ENCODE measurements at regions not wholly inside any gene's neighbourhood (a gene's known extent, or its start where the extent isn't known, plus 50 kb on each side); places are given as distances from the start of the nearest gene placed in this dataset.
A peak's percentile ranks its signal among the peaks of the same experiment; 100 is the strongest.

DNA sequence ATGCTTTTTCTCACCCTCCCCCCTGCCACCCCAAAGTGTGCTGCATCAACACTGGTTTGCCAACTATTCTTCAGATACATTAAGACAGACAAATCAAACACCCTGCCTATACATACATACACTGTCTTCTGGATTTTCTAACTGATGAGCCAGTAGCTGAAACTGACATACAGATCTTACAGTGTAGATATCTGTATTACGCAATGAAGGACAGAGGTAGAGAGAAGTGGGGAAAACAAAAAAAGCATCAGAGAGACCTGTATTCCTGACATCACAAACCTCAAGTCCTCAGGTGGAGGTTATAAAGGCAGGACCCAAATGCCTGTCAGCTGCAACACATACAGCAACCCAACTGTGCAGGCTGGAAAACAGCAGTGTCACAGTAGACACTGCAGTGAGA lies 535.4 kb downstream of the HACE1 start:
- Histone ChIP-seq H3K4me3 (no peak overlapping the region), H3K27me3 (no peaks in the 10 kb centered on the region), H3K4me1 (peaks cover 0 to 9% (median 0%) of the 10 kb centered on the region in 4 donors), H3K27ac (no peak overlapping the region), H3K36me3 (no peaks in the 10 kb centered on the region), H3K9me3 (no peaks in the 10 kb centered on the region)
- ATAC-seq (no peak), DNase-seq (no peak)
- TF ChIP-seq, protein P1, sequence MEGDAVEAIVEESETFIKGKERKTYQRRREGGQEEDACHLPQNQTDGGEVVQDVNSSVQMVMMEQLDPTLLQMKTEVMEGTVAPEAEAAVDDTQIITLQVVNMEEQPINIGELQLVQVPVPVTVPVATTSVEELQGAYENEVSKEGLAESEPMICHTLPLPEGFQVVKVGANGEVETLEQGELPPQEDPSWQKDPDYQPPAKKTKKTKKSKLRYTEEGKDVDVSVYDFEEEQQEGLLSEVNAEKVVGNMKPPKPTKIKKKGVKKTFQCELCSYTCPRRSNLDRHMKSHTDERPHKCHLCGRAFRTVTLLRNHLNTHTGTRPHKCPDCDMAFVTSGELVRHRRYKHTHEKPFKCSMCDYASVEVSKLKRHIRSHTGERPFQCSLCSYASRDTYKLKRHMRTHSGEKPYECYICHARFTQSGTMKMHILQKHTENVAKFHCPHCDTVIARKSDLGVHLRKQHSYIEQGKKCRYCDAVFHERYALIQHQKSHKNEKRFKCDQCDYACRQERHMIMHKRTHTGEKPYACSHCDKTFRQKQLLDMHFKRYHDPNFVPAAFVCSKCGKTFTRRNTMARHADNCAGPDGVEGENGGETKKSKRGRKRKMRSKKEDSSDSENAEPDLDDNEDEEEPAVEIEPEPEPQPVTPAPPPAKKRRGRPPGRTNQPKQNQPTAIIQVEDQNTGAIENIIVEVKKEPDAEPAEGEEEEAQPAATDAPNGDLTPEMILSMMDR (IDR thresholded peaks at IDR 0.05): no peak
- TF ChIP-seq POLR2A (IDR thresholded peaks at IDR 0.05): no peak
- 92% methylated on average over 1 of the region's 1 CpG for WGBS (ENCODE audit: insufficient coverage, low coverage, low lambda C conversion rate, missing lambda C conversion rate)
- intact Hi-C loops (cut with DNase I): no loop called here

DNA sequence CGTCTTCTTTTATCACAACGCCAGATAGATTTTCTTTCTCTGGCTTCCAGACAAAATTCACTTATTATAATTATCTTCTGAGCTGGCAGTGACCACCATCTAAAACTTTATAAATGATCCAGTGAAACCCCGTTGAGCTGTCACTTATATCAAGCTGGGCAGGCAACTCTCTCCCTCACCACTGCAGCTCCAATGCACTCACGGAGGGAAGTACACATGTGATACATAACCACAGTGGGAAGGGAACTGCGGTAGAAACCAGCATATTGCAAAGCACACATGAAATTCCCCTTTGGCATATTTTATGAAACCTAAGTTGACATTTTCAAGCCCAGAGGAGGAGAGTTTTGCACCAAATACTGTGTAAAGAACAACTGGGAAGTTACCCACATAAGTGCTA lies 536.9 kb downstream of the HACE1 start:
- no peak overlapping the region for H3K4me3 ChIP-seq
- H3K36me3 ChIP-seq: no peaks in the 10 kb centered on the region
- no peaks in the 10 kb centered on the region for H3K27me3 ChIP-seq
- TF ChIP-seq, protein P1 (IDR thresholded peaks at IDR 0.05): no peak
- TF ChIP-seq POLR2A (IDR thresholded peaks at IDR 0.05): no peak
- H3K27ac ChIP-seq: no peak overlapping the region
- peaks cover 0 to 9% (median 0%) of the 10 kb centered on the region in 4 donors for H3K4me1 ChIP-seq
- H3K9me3 ChIP-seq: no peaks in the 10 kb centered on the region
- no peak for DNase-seq
- WGBS (ENCODE audit: insufficient coverage, low coverage, low lambda C conversion rate, missing lambda C conversion rate): 57% methylated on average over 5 of the region's 5 CpGs
- intact Hi-C loops (cut with DNase I): no loop called here
- no peak for ATAC-seq

DNA sequence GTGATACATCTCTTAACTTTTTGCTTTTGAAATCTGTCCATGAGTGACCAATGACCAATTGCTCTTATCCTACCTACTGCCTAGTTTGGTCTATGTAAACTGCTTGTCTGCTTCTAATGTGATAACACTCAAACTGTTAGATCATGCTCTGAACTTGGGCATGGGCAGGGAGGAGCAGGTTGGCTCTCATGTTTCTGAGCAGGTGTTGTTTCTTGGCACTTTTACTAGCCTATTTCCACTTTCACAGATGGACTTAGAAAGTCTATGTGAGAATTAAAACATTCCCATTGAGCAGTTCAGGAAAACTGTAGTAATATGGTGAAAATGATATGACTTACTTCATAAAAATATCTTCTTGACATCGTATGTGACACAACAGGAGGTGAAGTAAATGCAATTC lies 538.4 kb downstream of the HACE1 start:
- DNase-seq: no peak
- no peak overlapping the region for H3K4me3 ChIP-seq
- peaks cover 0 to 9% (median 0%) of the 10 kb centered on the region in 4 donors for H3K4me1 ChIP-seq
- TF ChIP-seq, protein P1 (IDR thresholded peaks at IDR 0.05): no peak
- no peak for TF ChIP-seq POLR2A (IDR thresholded peaks at IDR 0.05)
- no peak overlapping the region for H3K27ac ChIP-seq
- WGBS (ENCODE audit: insufficient coverage, low coverage, low lambda C conversion rate, missing lambda C conversion rate): 60% methylated on average over 1 of the region's 1 CpG
- no peaks in the 10 kb centered on the region for H3K36me3 ChIP-seq
- intact Hi-C loops (cut with DNase I): no loop called here
- peak in 1 of 4 donors; percentile 10 for ATAC-seq
- H3K27me3 ChIP-seq: no peaks in the 10 kb centered on the region
- no peaks in the 10 kb centered on the region for H3K9me3 ChIP-seq

DNA sequence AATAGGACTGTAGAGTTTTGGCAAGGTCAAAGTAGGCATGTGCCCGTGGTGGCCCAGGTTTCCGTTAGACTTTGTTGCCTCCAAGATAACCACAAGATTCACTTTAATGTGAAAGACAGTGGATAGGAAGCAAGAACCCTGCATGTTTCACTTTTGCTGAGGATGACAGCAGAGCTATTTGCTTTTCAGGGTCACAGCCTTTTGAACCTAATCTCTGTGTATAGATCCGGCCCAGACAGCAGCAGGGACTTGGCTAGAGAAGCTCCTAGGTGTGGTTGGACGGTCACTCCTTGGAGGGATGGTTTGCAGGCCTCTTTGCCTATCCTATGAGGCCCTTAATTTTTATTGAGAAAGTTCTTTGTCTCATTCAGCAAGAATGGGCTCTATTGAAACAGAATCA lies 538.8 kb downstream of the HACE1 start:
- WGBS (ENCODE audit: insufficient coverage, low coverage, low lambda C conversion rate, missing lambda C conversion rate): 12% methylated on average over 4 of the region's 4 CpGs
- no peaks in the 10 kb centered on the region for H3K36me3 ChIP-seq
- no peak overlapping the region for H3K4me3 ChIP-seq
- DNase-seq: no peak
- TF ChIP-seq, protein P1 (IDR thresholded peaks at IDR 0.05): no peak
- no peak for TF ChIP-seq POLR2A (IDR thresholded peaks at IDR 0.05)
- intact Hi-C loops (cut with DNase I): no loop called here
- peak; percentile 42 to 75 (median 58) for ATAC-seq
- H3K9me3 ChIP-seq: no peaks in the 10 kb centered on the region
- peaks cover 0 to 9% (median 0%) of the 10 kb centered on the region in 4 donors for H3K4me1 ChIP-seq
- no peak overlapping the region for H3K27ac ChIP-seq
- no peaks in the 10 kb centered on the region for H3K27me3 ChIP-seq

DNA sequence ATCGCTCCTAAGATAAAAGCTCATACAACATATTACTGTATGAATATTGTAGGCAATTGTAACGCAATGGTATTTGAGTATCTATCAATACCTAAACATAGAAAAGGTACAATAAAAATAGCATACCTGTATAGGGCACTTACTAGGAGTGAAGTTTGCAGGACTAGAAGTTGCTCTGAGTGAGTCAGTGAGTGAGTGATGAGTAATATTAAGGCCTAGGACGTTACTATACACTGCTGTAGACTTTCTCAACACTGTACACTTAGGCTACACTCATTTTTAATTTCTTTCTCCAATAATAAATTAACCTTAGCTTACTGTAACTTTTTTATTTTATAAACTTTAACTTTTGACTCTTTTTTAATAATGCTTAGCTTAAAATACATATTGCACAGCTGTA lies 546.9 kb downstream of the HACE1 start:
- whole genome bisulfite sequencing (ENCODE audit: insufficient coverage, low coverage, low lambda C conversion rate, missing lambda C conversion rate): 77% methylated on average over 3 of the region's 3 CpGs
- Histone ChIP-seq H3K9me3 (no peaks in the 10 kb centered on the region), H3K27me3 (no peaks in the 10 kb centered on the region), H3K36me3 (no peaks in the 10 kb centered on the region), H3K4me3 (no peak overlapping the region), H3K27ac (no peak overlapping the region), H3K4me1 (no peaks in the 10 kb centered on the region)
- DNase-seq: no peak
- intact Hi-C loops (cut with DNase I): no loop called here
- no peak for TF ChIP-seq POLR2A (IDR thresholded peaks at IDR 0.05)
- TF ChIP-seq, protein P1 (IDR thresholded peaks at IDR 0.05): no peak
- ATAC-seq: no peak
